ENCODE measurements at regions not wholly inside any gene's neighbourhood (a gene's known extent, or its start where the extent isn't known, plus 50 kb on each side); places are given as distances from the start of the nearest gene placed in this dataset.

DNA sequence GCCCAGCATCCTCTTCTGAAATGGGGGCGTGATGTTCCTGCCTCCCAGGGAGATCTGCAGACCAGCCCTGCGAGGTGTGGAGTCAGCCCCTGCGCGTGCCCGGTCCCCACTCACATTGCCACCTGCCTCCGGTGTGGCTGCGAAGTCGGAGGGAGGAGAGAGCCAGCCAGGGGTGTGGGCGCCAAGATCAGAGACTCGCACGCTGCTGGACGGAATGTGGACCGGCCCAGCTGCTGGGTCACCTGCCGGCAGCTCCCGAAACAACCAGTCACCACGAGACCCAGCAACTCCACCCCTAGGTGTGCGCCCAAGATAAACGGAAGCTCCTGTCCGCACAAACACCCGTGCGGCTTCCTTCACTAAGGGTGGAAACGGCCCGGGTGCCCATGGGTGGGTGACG, 51.1 kb upstream of the EGFL7 start:
- H3K4me1 ChIP-seq (ENCODE audit: control extremely low read depth in 1 of 4, control insufficient read depth in 4 of 4, insufficient read depth in 4 of 4, low read length in 3 of 4), result peaks cover 0 to 46% (median 3%) of the 10 kb centered on the region in 4 experiments
- POLR2A ChIA-PET, result no interaction called here
- H3K27me3 ChIP-seq (replicated peaks in 2 of 5; ENCODE audit: control insufficient read depth in 4 of 5, insufficient read depth in 5 of 5, low read length in 4 of 5), result no peaks in the 10 kb centered on the region
- H3K4me3 ChIP-seq (ENCODE audit: control insufficient read depth in 1 of 7, extremely low read depth in 1 of 7, insufficient read depth in 4 of 7, low read depth in 2 of 7, low read length in 6 of 7), result no peak overlapping the region
- no peak for DNase-seq
- H3K27ac ChIP-seq (ENCODE audit: insufficient read depth in 1 of 2, low read depth in 1 of 2, low read length in 2 of 2, poor library complexity in 1 of 2, severe bottlenecking in 2 of 2), result no peak overlapping the region
- CTCF ChIA-PET, result no interaction called here
- H3K36me3 ChIP-seq (ENCODE audit: control insufficient read depth in 4 of 4, insufficient read depth in 4 of 4, low read length in 3 of 4), result no peaks in the 10 kb centered on the region
- no peaks in the 10 kb centered on the region for H3K9me3 ChIP-seq (ENCODE audit: control extremely low read depth in 1 of 5, control insufficient read depth in 4 of 5, insufficient read depth in 2 of 5, low read depth in 1 of 5, low read length in 4 of 5)
- 96% methylated on average over 21 of the region's 24 CpGs for WGBS (ENCODE audit: insufficient coverage)

DNA sequence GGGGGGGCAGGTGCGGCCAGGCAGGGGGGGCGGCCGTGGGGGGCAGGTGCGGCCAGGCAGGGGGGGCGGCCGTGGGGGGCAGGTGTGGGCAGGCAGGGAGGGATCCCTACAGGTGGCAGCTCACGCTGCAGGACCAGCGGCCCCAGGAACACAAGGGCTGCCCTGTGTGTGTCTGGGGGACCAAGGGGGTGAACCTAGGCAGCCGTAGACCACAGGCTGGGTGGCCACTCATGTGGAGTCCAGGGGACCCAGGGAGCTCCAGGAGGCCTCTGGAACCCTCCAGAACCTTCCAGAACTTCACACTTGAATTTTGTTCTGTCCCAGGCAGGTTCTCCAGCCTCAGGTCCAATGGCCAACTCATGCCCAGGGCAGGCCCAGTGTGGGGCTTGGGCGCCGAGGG, 51.6 kb upstream of the EGFL7 start:
- H3K27me3 ChIP-seq (replicated peaks in 2 of 5; ENCODE audit: control insufficient read depth in 4 of 5, insufficient read depth in 5 of 5, low read length in 4 of 5), result no peaks in the 10 kb centered on the region
- H3K27ac ChIP-seq (ENCODE audit: insufficient read depth in 1 of 2, low read depth in 1 of 2, low read length in 2 of 2, poor library complexity in 1 of 2, severe bottlenecking in 2 of 2), result no peak overlapping the region
- 100% methylated on average over 5 of the region's 11 CpGs for WGBS (ENCODE audit: insufficient coverage)
- no peaks in the 10 kb centered on the region for H3K36me3 ChIP-seq (ENCODE audit: control insufficient read depth in 4 of 4, insufficient read depth in 4 of 4, low read length in 3 of 4)
- no peaks in the 10 kb centered on the region for H3K9me3 ChIP-seq (ENCODE audit: control extremely low read depth in 1 of 5, control insufficient read depth in 4 of 5, insufficient read depth in 2 of 5, low read depth in 1 of 5, low read length in 4 of 5)
- no peak for DNase-seq
- POLR2A ChIA-PET, result no interaction called here
- CTCF ChIA-PET, result no interaction called here
- peaks cover 0 to 46% (median 3%) of the 10 kb centered on the region in 4 experiments for H3K4me1 ChIP-seq (ENCODE audit: control extremely low read depth in 1 of 4, control insufficient read depth in 4 of 4, insufficient read depth in 4 of 4, low read length in 3 of 4)
- H3K4me3 ChIP-seq (ENCODE audit: control insufficient read depth in 1 of 7, extremely low read depth in 1 of 7, insufficient read depth in 4 of 7, low read depth in 2 of 7, low read length in 6 of 7), result no peak overlapping the region

DNA sequence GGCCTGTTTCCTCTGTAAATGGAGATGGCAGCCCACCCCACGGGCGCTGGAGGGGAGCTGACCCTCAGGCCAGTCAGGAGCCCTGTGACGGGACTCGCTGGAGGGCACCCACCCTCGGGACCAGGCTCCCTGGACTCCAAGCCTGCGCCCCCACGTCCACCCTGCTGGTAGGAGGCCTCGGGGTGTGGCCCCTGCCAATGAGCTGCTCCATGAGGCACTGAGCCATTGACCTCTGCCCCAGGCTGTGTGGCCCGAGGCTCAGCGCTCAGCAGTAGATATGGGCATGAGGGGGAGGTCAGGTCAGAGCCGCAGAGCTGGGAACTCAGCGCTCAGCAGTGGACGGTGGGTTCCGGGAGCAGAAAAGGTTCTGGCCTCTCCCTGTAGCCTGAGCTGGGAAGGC, 52.3 kb upstream of the EGFL7 start:
- Histone ChIP-seq H3K36me3 (ENCODE audit: control insufficient read depth in 4 of 4, insufficient read depth in 4 of 4, low read length in 3 of 4) (no peaks in the 10 kb centered on the region), H3K27ac (ENCODE audit: insufficient read depth in 1 of 2, low read depth in 1 of 2, low read length in 2 of 2, poor library complexity in 1 of 2, severe bottlenecking in 2 of 2) (no peak overlapping the region), H3K27me3 (replicated peaks in 2 of 5; ENCODE audit: control insufficient read depth in 4 of 5, insufficient read depth in 5 of 5, low read length in 4 of 5) (no peaks in the 10 kb centered on the region), H3K4me3 (ENCODE audit: control insufficient read depth in 1 of 7, extremely low read depth in 1 of 7, insufficient read depth in 4 of 7, low read depth in 2 of 7, low read length in 6 of 7) (no peak overlapping the region), H3K4me1 (ENCODE audit: control extremely low read depth in 1 of 4, control insufficient read depth in 4 of 4, insufficient read depth in 4 of 4, low read length in 3 of 4) (peaks cover 0 to 43% (median 0%) of the 10 kb centered on the region in 4 experiments), H3K9me3 (ENCODE audit: control extremely low read depth in 1 of 5, control insufficient read depth in 4 of 5, insufficient read depth in 2 of 5, low read depth in 1 of 5, low read length in 4 of 5) (no peaks in the 10 kb centered on the region)
- POLR2A ChIA-PET, result no interaction called here
- WGBS (ENCODE audit: insufficient coverage), result 96% methylated on average over 12 of the region's 14 CpGs
- CTCF ChIA-PET, result no interaction called here
- DNase-seq, result no peak

DNA sequence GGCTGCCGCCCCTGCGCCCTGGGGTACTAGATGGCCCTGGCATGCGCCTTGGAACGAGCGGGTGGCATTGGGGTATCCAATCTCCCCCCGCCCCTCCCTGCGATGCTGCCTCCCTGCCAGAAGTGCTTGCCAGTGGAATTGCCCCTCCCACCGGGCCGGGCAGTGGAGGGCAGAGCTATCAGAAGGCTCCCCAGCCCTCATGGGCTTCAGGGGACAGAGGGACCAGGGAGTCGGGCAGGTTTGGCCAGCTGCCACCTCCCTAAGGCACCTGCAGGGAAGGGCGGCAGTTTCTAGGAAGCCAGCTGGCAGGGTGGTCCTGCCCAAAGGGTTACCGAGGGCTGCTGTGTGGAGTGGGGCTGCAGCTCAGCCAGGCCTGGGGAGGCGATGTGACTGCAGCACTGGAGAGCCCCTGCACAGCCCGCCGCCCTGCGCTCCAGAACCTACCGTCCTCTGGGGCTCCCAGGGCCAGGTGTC, 52.8 kb upstream of the EGFL7 start:
- Histone ChIP-seq H3K36me3 (ENCODE audit: control insufficient read depth in 4 of 4, insufficient read depth in 4 of 4, low read length in 3 of 4) (no peaks in the 10 kb centered on the region), H3K4me3 (ENCODE audit: control insufficient read depth in 1 of 7, extremely low read depth in 1 of 7, insufficient read depth in 4 of 7, low read depth in 2 of 7, low read length in 6 of 7) (no peak overlapping the region), H3K27me3 (replicated peaks in 2 of 5; ENCODE audit: control insufficient read depth in 4 of 5, insufficient read depth in 5 of 5, low read length in 4 of 5) (no peaks in the 10 kb centered on the region), H3K27ac (ENCODE audit: insufficient read depth in 1 of 2, low read depth in 1 of 2, low read length in 2 of 2, poor library complexity in 1 of 2, severe bottlenecking in 2 of 2) (no peak overlapping the region), H3K4me1 (ENCODE audit: control extremely low read depth in 1 of 4, control insufficient read depth in 4 of 4, insufficient read depth in 4 of 4, low read length in 3 of 4) (peaks cover 0 to 40% (median 1%) of the 10 kb centered on the region in 4 experiments), H3K9me3 (ENCODE audit: control extremely low read depth in 1 of 5, control insufficient read depth in 4 of 5, insufficient read depth in 2 of 5, low read depth in 1 of 5, low read length in 4 of 5) (no peaks in the 10 kb centered on the region)
- CTCF ChIA-PET, result no interaction called here
- POLR2A ChIA-PET, result interaction anchor here (0.7 kb wide), 1 partner anchor 45 kb away, joined by 3 read pairs; no protein-coding TSS in a partner anchor
- 88% methylated on average over 10 of the region's 17 CpGs for WGBS (ENCODE audit: insufficient coverage)
- no peak for DNase-seq

DNA sequence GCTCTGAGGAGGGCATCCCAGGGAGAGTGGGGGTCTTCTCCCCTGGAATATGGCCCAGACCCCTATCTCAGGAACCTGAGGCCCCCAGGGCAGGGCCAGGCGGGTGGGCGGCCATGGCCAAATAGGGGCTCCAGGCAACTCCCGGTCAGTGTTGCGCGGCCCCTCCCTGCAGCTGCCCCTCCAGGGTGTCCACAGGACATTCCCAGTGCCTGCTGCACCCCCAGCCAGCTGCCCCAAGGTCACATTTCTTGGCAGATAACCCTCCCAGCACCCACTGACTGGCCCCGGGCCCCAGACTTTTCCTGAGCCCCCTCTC, 53.6 kb upstream of the EGFL7 start:
- no peak for DNase-seq
- POLR2A ChIA-PET, result no interaction called here
- no peaks in the 10 kb centered on the region for H3K27me3 ChIP-seq (replicated peaks in 2 of 5; ENCODE audit: control insufficient read depth in 4 of 5, insufficient read depth in 5 of 5, low read length in 4 of 5)
- H3K9me3 ChIP-seq (ENCODE audit: control extremely low read depth in 1 of 5, control insufficient read depth in 4 of 5, insufficient read depth in 2 of 5, low read depth in 1 of 5, low read length in 4 of 5), result no peaks in the 10 kb centered on the region
- peaks cover 0 to 41% (median 7%) of the 10 kb centered on the region in 4 experiments for H3K4me1 ChIP-seq (ENCODE audit: control extremely low read depth in 1 of 4, control insufficient read depth in 4 of 4, insufficient read depth in 4 of 4, low read length in 3 of 4)
- H3K27ac ChIP-seq (ENCODE audit: insufficient read depth in 1 of 2, low read depth in 1 of 2, low read length in 2 of 2, poor library complexity in 1 of 2, severe bottlenecking in 2 of 2), result no peak overlapping the region
- WGBS (ENCODE audit: insufficient coverage), result 100% methylated on average over 6 of the region's 6 CpGs
- H3K36me3 ChIP-seq (ENCODE audit: control insufficient read depth in 4 of 4, insufficient read depth in 4 of 4, low read length in 3 of 4), result no peaks in the 10 kb centered on the region
- H3K4me3 ChIP-seq (ENCODE audit: control insufficient read depth in 1 of 7, extremely low read depth in 1 of 7, insufficient read depth in 4 of 7, low read depth in 2 of 7, low read length in 6 of 7), result no peak overlapping the region
- CTCF ChIA-PET, result no interaction called here

DNA sequence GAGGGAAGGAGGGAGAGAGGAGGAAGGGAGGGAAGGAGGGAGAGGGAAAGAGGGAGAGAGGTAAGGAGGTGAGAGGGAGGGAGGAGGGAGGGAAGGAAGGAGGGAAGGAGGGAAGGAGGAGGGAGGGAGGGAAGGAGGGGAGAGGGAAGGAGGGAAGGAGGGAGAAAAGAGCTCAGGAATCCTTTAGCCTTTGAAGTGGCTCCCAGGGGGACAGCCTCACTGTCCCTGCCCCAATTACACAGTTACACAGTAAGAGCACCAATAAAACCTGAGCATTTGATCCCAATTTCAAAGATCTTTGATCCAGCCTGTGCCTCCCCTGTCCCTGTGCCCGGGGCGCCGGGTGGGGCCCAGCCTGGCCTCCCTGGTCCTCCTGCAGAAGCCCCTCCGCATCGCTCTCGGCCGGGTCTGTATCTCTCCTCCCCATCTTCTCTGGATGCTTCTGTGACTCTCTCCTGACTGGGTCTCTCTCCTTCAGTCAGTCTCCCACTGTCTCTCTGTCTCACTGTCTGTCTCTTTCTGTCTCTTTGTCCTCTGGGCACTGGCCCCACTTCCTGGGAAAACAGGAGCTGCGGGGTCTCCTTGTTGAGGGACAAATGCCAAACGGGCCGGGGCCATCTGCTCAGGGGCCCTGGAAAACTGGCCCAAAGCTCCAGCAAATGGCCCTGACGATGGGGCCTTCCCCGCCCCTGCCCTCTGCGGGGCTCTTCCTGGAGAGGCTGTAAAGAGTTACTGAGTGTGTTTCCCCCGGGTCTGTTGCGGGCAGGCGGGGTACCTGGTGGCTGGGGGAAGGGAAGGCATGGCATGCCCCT, 54.2 kb upstream of the EGFL7 start:
- ChIA-PET CTCF (no interaction called here), POLR2A (interaction anchor here (0.7 to 1.4 kb wide), 2 partner anchors 36 to 44 kb away, joined by 3 to 4 read pairs; no protein-coding TSS in a partner anchor)
- Histone ChIP-seq H3K4me1 (ENCODE audit: control extremely low read depth in 1 of 4, control insufficient read depth in 4 of 4, insufficient read depth in 4 of 4, low read length in 3 of 4) (peaks cover 0 to 47% (median 13%) of the 10 kb centered on the region in 4 experiments), H3K27me3 (replicated peaks in 2 of 5; ENCODE audit: control insufficient read depth in 4 of 5, insufficient read depth in 5 of 5, low read length in 4 of 5) (no peaks in the 10 kb centered on the region), H3K4me3 (ENCODE audit: control insufficient read depth in 1 of 7, extremely low read depth in 1 of 7, insufficient read depth in 4 of 7, low read depth in 2 of 7, low read length in 6 of 7) (no peak overlapping the region), H3K9me3 (ENCODE audit: control extremely low read depth in 1 of 5, control insufficient read depth in 4 of 5, insufficient read depth in 2 of 5, low read depth in 1 of 5, low read length in 4 of 5) (no peaks in the 10 kb centered on the region), H3K36me3 (ENCODE audit: control insufficient read depth in 4 of 4, insufficient read depth in 4 of 4, low read length in 3 of 4) (no peaks in the 10 kb centered on the region), H3K27ac (ENCODE audit: insufficient read depth in 1 of 2, low read depth in 1 of 2, low read length in 2 of 2, poor library complexity in 1 of 2, severe bottlenecking in 2 of 2) (no peak overlapping the region)
- WGBS (ENCODE audit: insufficient coverage), result 90% methylated on average over 13 of the region's 16 CpGs
- no peak for DNase-seq

DNA sequence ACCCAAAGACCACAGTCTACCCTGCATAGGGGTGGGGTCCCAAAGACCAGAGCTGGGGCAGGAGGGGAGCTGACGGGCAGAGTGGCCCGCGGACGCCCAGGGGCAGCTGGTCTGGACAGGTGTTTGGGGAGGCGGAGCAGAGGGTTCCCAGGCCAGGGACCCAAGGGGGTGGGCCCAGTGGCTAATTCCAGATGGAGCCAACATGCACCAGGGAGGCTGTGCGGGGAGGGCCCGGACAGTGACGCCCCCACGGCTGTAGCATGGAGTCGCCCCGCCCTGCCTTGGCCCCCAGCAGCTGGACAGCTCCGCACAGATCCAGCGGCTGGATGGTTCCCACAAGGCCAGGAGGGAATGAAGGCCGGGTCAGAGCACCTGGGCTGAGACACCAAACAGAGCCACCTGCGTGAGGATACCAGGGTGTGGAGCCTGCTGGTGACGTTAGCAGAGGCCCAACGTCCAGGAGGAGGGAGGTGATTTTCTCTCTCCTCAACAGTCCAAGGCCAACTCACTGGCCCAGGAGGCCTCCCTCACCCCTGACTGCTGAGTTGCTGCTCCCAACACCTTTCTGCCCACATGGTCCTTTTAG, 55.3 kb upstream of the EGFL7 start:
- ChIA-PET CTCF (interaction anchor here (1.6 kb wide), 1 partner anchor 22 kb away, joined by 4 read pairs; no protein-coding TSS in a partner anchor), POLR2A (interaction anchor here (1.4 kb wide), 1 partner anchor 43 kb away, joined by 4 read pairs; no protein-coding TSS in a partner anchor)
- Histone ChIP-seq H3K4me1 (ENCODE audit: control extremely low read depth in 1 of 4, control insufficient read depth in 4 of 4, insufficient read depth in 4 of 4, low read length in 3 of 4) (peaks cover 0 to 53% (median 13%) of the 10 kb centered on the region in 4 experiments), H3K36me3 (ENCODE audit: control insufficient read depth in 4 of 4, insufficient read depth in 4 of 4, low read length in 3 of 4) (no peaks in the 10 kb centered on the region), H3K4me3 (ENCODE audit: control insufficient read depth in 1 of 7, extremely low read depth in 1 of 7, insufficient read depth in 4 of 7, low read depth in 2 of 7, low read length in 6 of 7) (no peak overlapping the region), H3K9me3 (ENCODE audit: control extremely low read depth in 1 of 5, control insufficient read depth in 4 of 5, insufficient read depth in 2 of 5, low read depth in 1 of 5, low read length in 4 of 5) (no peaks in the 10 kb centered on the region), H3K27ac (ENCODE audit: insufficient read depth in 1 of 2, low read depth in 1 of 2, low read length in 2 of 2, poor library complexity in 1 of 2, severe bottlenecking in 2 of 2) (no peak overlapping the region), H3K27me3 (replicated peaks in 2 of 5; ENCODE audit: control insufficient read depth in 4 of 5, insufficient read depth in 5 of 5, low read length in 4 of 5) (no peaks in the 10 kb centered on the region)
- no peak for DNase-seq
- 99% methylated on average over 13 of the region's 17 CpGs for WGBS (ENCODE audit: insufficient coverage)
